ENCODE measurements at regions not wholly inside any gene's neighbourhood (a gene's known extent, or its start where the extent isn't known, plus 50 kb on each side); places are given as distances from the start of the nearest gene placed in this dataset.

DNA sequence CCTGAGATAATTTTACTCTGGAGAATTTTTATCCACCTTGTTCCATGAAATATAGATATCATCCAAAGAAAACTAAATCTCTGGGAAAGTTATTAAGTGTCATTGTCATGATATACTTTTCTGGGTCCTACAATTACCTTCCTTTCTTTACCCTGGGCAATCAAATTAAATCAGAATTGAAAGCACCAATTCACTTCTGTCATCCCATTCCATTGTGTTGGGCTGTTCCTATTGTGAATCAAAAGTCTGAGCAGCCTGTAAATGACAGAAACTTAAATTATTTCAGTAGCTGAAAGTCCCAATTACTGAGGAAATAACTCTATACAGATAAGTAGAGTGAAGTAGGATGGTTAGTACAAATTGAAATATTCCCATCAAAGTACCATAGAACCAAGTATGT, 1284.2 kb downstream of the EFNB2 start:
- DNase-seq = no peak

- DNase-seq = no peak
Observed at GRCh38 chr13:105247830-105248229, 1287.6 kb downstream of the EFNB2 start.

DNA sequence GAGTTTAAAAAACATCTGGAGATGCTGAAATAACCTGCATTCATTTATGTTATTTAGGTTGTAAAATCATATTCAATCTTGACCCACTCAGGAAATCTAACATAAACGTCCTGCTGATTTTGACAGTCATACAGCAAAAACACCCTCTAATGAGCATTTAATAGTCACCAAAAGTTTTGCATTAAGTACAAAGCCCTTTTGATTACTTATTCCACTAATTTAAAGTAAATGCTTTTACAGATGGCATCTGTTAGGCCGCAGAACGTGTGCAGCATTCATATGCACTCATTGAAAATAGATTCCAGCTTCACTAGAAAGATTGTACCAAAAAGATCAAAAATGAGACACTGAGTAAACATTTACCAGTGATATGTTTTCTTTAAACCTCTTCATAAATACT, 1295.1 kb downstream of the EFNB2 start:
- no peak for DNase-seq

- no peak for DNase-seq
Observed at GRCh38 chr13:105232439-105232838, 1303.0 kb downstream of the EFNB2 start.

- DNase-seq = no peak
Observed at GRCh38 chr13:105232006-105232405, 1303.5 kb downstream of the EFNB2 start.

DNA sequence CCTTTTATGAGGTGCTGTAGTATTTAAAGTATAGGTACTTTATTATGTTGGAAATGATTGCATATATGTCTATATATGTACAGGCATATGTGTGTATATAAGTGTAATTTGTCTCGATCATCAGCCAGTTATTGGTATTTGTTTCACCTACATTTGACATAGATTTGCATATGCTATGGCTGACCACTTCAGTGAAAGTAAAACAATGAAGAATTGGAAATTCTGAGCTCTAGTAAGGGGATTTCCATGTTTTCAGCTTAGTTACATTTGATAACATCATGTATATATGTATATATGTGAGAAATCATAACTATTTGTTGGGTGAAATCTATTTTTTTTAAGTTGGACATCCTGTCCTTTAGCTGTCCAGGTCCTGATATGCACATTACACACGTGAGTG, 1303.9 kb downstream of the EFNB2 start:
- no peak for DNase-seq

DNA sequence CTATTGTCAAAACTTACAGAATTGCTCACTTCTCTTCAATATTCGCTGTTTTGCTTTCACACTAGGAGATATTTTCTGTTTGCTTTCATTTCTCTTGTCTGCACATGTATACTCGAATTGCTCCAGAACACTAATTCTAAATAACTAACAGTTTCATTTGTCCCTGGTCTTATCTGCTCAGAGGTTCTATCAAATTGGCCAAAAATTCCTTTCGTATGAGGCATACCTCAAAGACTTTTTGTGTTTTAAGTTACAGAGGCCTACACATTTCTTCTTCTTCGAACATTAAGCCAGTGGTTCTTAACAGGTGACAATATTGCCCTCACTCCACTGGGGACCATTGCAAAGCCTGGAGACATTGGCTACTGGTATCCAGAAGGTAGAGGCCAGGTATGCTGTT, 1314.6 kb downstream of the EFNB2 start:
- no peak for DNase-seq

- DNase-seq = no peak
Observed at GRCh38 chr13:105220063-105220462, 1315.4 kb downstream of the EFNB2 start.

- DNase-seq = no peak
Observed at GRCh38 chr13:105219651-105220050, 1315.8 kb downstream of the EFNB2 start.

DNA sequence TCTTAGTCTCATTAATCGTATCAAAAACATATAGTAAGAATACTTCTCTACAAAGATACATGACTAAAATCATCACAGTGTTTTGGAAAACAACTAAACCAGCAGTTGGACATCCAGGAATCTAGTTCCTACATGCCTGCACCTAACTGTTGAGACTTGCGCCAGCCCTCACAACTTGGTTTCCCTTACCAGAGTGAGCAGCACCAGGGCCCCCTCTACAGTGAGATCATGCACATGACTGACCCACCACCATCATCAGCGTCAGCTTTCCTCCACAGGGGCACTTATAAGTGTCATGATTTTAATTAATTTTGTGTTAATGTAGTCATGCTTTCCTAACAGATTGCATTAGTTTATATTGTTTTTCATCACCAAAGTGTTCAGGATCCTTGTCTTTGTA, 1322.0 kb downstream of the EFNB2 start:
- no peak for DNase-seq

DNA sequence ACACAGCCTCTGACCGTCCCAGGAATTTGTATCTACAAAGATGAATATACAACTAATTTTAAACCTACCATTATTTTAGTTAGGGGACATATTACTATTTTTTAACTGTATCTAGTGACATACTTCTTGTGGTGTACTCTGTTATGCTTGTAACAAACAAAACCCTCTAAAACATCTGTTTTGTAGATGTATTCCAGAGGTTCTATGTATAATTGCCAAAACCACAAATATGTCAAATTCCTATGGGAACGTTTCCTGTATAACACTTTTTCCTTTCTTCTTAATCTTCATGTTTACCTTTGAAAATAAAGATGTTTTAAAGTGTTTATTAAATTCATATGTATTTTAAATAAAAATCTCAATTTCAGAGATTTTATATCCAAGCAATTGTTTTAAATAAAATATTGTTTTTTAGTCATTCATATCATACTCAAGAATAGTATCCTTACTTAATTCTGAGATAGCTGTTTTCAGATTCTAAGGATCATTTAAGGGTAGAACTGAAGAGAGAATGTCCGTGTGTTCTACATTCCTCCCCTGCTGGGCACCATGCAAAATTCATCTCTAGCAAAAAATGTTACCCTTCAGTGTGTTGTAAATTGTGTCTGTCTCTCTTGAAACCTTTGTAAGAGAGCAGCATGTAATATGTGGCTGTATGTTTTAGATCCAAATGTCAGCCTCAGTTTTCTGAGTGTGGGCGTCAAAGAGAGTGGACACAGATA, 1327.7 kb downstream of the EFNB2 start:
- DNase-seq = no peak

- DNase-seq = no peak
Observed at GRCh38 chr13:105202354-105202753, 1333.1 kb downstream of the EFNB2 start.

- no peak for DNase-seq
Observed at GRCh38 chr13:105201351-105201750, 1334.1 kb downstream of the EFNB2 start.

DNA sequence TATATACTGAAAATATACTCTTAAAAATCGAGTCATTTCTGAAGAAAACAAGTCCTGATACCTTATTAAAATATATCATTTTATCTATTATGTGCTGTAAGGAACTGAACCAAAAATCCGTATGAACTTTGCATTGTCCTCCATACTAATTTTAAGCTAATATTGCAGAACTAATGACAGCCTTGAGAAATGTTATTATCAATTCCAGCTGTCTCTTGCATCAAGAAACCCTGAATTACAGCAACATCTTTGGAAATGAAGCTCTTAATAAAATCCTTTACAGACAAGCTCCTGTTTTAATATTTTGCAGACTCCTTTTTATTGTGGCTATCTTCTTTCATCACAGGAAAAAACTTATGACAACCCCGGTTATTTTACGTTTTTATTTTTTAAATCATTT, 1335.3 kb downstream of the EFNB2 start:
- DNase-seq = no peak

GRCh38 chr13:105196052-105196451, 1339.4 kb downstream of the EFNB2 start:
- DNase-seq = no peak

DNA sequence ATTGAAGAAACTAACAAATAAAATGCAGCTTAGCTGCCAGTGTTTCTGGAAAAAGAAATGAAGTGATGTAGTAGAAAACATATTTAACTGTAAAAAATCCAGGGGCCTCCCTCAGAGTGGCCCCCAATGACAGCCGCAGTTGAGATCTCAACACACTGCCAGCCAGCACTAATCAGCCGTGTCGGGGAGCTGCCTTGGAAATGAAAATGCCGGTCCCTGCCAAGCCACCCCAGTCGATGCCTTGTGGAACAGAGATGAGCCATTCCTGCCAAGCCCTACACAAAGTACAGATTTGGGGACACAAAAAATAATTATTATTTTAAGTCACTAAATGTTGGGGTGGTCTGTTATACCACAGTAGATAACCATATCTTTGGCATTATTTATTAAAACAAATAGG, 1342.4 kb downstream of the EFNB2 start:
- no peak for DNase-seq

GRCh38 chr13:105184201-105184600, 1351.3 kb downstream of the EFNB2 start:
- DNase-seq = no peak

GRCh38 chr13:105177265-105177900, 1358.1 kb downstream of the EFNB2 start:
- DNase-seq = no peak

GRCh38 chr13:105170438-105170837, 1365.0 kb downstream of the EFNB2 start:
- DNase-seq = no peak

GRCh38 chr13:105168295-105168694, 1367.2 kb downstream of the EFNB2 start:
- DNase-seq = no peak

- DNase-seq = no peak
Observed at GRCh38 chr13:105167385-105167784, 1368.1 kb downstream of the EFNB2 start.

- DNase-seq = no peak
Observed at GRCh38 chr13:105165449-105166125, 1369.9 kb downstream of the EFNB2 start.

- no peak for DNase-seq
Observed at GRCh38 chr13:105159841-105160240, 1375.6 kb downstream of the EFNB2 start.

- DNase-seq = no peak
Observed at GRCh38 chr13:105153611-105154010, 1381.9 kb downstream of the EFNB2 start.
